H1 (cell line): ENCODE measurements at regions not wholly inside any gene's neighbourhood (a gene's known extent, or its start where the extent isn't known, plus 50 kb on each side); places are given as distances from the start of the nearest gene placed in this dataset.

Source experiments
- CHD2 ChIP-seq: IDR thresholded peaks from 2 replicates; pipeline ENCODE4 v1.6.1; 2012; ENCODE audit warnings: low read length, improper control_type of control experiment
- E2F6 ChIP-seq: IDR thresholded peaks from 2 replicates; pipeline ENCODE4 v1.6.1; 2012; ENCODE audit warnings: inconsistent platforms
- POLR2A ChIP-seq, 2 experiments: IDR thresholded peaks; 1 replicate in 1 of 2; 2 replicates in 1 of 2; pipeline ENCODE4 v1.6.1; 2011; ENCODE audit warnings: low read depth in 2 of 2, low read length in 2 of 2, mild to moderate bottlenecking in 2 of 2; ENCODE audit errors: control extremely low read depth in 1 of 2
- RNF2 ChIP-seq: fragments of 200-900, 300-1000 bp; sonication (generic); IDR thresholded peaks from 2 replicates; pipeline ENCODE4 v1.7.1; 2016; ENCODE audit warnings: borderline replicate concordance, low read depth, mild to moderate bottlenecking, antibody characterized with exemption, low read length; ENCODE audit not compliant: poor library complexity, severe bottlenecking; ENCODE audit errors: missing control alignments
- TEAD4 ChIP-seq: IDR thresholded peaks from 2 replicates; pipeline ENCODE4 v1.6.1; 2012; ENCODE audit warnings: low read depth, low read length, inconsistent platforms, mixed read lengths
- TF ChIP-seq, protein P1 (sequence below): fragments of 300-600 bp; sonication (generic); IDR thresholded peaks from 2 replicates; pipeline ENCODE4 v1.7.1; 2012; ENCODE audit warnings: low read length, moderate library complexity, mild to moderate bottlenecking, inconsistent platforms; ENCODE audit not compliant: insufficient replicate concordance

DNA sequence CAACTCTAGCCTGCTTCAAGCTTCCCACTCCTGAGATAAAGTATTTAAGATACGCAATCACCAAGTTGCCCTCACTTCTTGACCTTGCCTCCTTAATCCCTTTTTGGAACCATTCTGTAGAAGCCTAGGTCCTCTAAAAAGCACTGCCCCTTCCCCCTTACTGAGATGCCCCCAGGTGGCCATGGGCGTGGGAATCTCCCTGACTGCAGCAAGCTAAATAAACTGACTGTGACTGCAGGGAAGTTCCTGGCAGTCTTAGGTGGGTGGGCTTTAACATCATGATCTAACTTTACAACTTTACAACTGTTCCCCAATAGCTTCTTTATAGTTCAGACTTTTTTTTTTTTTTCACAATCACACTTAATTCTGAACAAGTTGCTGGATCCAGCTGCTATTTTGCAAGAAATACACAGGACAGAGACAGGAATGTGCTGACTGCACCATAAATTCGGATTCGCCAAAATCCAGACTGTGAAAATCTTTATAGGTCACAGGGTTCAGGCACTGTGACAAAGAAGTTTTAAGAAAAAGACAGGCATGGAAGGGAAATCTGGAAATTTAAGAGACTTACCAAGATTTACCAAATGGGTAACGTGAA lies 344.2 kb upstream of the SULF2 start (continued):
- TF ChIP-seq, protein P1, sequence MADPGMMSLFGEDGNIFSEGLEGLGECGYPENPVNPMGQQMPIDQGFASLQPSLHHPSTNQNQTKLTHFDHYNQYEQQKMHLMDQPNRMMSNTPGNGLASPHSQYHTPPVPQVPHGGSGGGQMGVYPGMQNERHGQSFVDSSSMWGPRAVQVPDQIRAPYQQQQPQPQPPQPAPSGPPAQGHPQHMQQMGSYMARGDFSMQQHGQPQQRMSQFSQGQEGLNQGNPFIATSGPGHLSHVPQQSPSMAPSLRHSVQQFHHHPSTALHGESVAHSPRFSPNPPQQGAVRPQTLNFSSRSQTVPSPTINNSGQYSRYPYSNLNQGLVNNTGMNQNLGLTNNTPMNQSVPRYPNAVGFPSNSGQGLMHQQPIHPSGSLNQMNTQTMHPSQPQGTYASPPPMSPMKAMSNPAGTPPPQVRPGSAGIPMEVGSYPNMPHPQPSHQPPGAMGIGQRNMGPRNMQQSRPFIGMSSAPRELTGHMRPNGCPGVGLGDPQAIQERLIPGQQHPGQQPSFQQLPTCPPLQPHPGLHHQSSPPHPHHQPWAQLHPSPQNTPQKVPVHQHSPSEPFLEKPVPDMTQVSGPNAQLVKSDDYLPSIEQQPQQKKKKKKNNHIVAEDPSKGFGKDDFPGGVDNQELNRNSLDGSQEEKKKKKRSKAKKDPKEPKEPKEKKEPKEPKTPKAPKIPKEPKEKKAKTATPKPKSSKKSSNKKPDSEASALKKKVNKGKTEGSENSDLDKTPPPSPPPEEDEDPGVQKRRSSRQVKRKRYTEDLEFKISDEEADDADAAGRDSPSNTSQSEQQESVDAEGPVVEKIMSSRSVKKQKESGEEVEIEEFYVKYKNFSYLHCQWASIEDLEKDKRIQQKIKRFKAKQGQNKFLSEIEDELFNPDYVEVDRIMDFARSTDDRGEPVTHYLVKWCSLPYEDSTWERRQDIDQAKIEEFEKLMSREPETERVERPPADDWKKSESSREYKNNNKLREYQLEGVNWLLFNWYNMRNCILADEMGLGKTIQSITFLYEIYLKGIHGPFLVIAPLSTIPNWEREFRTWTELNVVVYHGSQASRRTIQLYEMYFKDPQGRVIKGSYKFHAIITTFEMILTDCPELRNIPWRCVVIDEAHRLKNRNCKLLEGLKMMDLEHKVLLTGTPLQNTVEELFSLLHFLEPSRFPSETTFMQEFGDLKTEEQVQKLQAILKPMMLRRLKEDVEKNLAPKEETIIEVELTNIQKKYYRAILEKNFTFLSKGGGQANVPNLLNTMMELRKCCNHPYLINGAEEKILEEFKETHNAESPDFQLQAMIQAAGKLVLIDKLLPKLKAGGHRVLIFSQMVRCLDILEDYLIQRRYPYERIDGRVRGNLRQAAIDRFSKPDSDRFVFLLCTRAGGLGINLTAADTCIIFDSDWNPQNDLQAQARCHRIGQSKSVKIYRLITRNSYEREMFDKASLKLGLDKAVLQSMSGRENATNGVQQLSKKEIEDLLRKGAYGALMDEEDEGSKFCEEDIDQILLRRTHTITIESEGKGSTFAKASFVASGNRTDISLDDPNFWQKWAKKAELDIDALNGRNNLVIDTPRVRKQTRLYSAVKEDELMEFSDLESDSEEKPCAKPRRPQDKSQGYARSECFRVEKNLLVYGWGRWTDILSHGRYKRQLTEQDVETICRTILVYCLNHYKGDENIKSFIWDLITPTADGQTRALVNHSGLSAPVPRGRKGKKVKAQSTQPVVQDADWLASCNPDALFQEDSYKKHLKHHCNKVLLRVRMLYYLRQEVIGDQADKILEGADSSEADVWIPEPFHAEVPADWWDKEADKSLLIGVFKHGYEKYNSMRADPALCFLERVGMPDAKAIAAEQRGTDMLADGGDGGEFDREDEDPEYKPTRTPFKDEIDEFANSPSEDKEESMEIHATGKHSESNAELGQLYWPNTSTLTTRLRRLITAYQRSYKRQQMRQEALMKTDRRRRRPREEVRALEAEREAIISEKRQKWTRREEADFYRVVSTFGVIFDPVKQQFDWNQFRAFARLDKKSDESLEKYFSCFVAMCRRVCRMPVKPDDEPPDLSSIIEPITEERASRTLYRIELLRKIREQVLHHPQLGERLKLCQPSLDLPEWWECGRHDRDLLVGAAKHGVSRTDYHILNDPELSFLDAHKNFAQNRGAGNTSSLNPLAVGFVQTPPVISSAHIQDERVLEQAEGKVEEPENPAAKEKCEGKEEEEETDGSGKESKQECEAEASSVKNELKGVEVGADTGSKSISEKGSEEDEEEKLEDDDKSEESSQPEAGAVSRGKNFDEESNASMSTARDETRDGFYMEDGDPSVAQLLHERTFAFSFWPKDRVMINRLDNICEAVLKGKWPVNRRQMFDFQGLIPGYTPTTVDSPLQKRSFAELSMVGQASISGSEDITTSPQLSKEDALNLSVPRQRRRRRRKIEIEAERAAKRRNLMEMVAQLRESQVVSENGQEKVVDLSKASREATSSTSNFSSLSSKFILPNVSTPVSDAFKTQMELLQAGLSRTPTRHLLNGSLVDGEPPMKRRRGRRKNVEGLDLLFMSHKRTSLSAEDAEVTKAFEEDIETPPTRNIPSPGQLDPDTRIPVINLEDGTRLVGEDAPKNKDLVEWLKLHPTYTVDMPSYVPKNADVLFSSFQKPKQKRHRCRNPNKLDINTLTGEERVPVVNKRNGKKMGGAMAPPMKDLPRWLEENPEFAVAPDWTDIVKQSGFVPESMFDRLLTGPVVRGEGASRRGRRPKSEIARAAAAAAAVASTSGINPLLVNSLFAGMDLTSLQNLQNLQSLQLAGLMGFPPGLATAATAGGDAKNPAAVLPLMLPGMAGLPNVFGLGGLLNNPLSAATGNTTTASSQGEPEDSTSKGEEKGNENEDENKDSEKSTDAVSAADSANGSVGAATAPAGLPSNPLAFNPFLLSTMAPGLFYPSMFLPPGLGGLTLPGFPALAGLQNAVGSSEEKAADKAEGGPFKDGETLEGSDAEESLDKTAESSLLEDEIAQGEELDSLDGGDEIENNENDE = no peak
- TF ChIP-seq E2F6 (no peak), POLR2A (IDR thresholded peaks at IDR 0.05; ENCODE audit: control extremely low read depth in 1 of 2, low read depth in 2 of 2, low read length in 2 of 2) (no peak), TEAD4 (no peak), RNF2 (no peak), CHD2 (no peak)
